Cardiac muscle cell (in vitro differentiated cells and primary cell): ENCODE measurements at regions not wholly inside any gene's neighbourhood (a gene's known extent, or its start where the extent isn't known, plus 50 kb on each side); places are given as distances from the start of the nearest gene placed in this dataset.

ENCODE experiments used
- DNase-seq, 2 donors: peaks; one replicate each; pipeline versions ENCODE4 v3.0.0 to v3.0.0-alpha.2; 2010 to 2017; ENCODE audit warnings: low read depth in 1 of 2, low spot score in 1 of 2
- H3K27ac ChIP-seq: fragments of 200-600 bp; sonication (generic); 2 replicates; pipeline ENCODE4 v1.5.1; 2016
- H3K27me3 ChIP-seq: fragments of 200-600 bp; sonication (generic); 2 replicates; pipeline ENCODE4 v1.6.0; 2016; ENCODE audit warnings: control low read depth
- H3K36me3 ChIP-seq: fragments of 200-600 bp; sonication (generic); 2 replicates; pipeline ENCODE4 v1.5.1; 2016; ENCODE audit warnings: control low read depth
- H3K4me1 ChIP-seq: fragments of 200-600 bp; sonication (generic); 2 replicates; pipeline ENCODE4 v1.8.1; 2017; ENCODE audit warnings: low read depth, mild to moderate bottlenecking, mixed run types
- H3K4me3 ChIP-seq: fragments of 200-600 bp; sonication (generic); 2 replicates; pipeline ENCODE4 v1.5.1; 2016; ENCODE audit warnings: mild to moderate bottlenecking
- H3K9me3 ChIP-seq: fragments of 200-600 bp; sonication (generic); 2 replicates; pipeline ENCODE4 v1.5.1; 2017; ENCODE audit warnings: low read depth, mild to moderate bottlenecking, control low read depth
- TF ChIP-seq, protein P1 (sequence below): IDR thresholded peaks from 2 replicates; pipeline ENCODE4 v1.5.1; 2012; ENCODE audit warnings: low read depth, mild to moderate bottlenecking, low read length

DNA sequence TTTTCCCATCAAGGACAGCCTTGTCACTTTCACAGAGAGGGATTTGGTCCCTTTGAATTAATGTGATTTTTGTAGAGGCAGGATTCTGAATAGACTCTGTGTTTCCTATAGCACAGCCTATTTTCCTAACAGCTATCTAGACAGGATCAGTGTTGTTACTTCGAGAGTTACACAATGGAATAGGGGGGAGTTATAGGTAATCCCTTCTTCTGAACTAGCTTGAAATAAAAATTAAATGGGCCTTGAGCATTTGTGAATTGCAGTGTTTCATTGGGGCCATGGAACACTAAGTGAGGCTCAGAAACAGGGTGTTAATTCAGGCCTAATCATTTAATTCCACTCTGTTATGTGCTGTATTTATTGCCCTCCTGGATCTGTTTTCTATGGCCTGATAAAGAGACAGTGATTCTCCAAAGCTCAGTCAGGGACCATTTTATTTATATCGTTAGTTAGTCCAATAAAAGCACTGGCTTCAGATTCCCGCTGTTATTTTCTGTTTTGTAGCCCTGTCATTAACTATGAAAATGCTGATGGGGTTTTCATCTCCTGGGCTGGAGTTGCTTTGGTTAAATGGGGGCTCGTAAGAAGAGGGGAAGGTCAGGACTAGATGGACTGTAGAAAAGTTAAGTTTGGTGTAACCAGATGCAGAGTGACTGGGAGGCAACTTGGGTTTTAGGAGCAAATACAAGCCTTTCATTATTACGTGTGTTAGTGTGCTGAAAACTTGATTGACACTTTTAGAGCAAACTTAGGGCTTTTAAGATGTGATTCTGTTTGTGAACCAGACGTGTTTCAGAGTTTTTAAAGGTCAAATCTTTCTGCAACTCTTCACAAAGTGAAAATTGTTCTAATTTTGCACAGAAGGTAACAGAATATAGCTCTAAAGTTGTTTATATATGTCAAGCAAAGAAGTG, 461.0 kb upstream of the HNRNPA3 start:
- TF ChIP-seq, protein P1, sequence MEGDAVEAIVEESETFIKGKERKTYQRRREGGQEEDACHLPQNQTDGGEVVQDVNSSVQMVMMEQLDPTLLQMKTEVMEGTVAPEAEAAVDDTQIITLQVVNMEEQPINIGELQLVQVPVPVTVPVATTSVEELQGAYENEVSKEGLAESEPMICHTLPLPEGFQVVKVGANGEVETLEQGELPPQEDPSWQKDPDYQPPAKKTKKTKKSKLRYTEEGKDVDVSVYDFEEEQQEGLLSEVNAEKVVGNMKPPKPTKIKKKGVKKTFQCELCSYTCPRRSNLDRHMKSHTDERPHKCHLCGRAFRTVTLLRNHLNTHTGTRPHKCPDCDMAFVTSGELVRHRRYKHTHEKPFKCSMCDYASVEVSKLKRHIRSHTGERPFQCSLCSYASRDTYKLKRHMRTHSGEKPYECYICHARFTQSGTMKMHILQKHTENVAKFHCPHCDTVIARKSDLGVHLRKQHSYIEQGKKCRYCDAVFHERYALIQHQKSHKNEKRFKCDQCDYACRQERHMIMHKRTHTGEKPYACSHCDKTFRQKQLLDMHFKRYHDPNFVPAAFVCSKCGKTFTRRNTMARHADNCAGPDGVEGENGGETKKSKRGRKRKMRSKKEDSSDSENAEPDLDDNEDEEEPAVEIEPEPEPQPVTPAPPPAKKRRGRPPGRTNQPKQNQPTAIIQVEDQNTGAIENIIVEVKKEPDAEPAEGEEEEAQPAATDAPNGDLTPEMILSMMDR: no peak
- Histone ChIP-seq H3K36me3 (no peaks in the 10 kb centered on the region), H3K9me3 (no peaks in the 10 kb centered on the region), H3K4me3 (no peak overlapping the region), H3K4me1 (peaks cover 21% of the 10 kb centered on the region), H3K27ac (no peak overlapping the region), H3K27me3 (no peaks in the 10 kb centered on the region)
- DNase-seq: no peak

DNA sequence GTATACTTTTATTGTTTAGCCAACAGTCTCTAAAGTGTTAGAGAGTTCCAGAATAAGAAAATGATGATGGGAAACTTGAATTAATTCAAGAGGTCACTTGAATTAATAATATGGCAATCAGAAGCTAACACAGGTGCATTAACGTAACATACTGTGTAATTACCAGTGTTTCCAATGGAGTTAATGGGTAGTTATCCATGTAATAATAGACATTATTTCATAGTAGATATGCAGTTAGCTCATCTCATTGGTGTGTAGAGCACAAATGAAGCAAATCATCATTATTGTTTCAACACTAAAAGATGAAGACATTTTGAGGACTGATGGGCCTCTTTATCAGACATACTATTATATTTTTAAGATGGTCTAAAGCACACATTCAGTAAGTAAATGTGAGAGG, 460.3 kb upstream of the HNRNPA3 start:
- Histone ChIP-seq H3K36me3 (no peaks in the 10 kb centered on the region), H3K27ac (no peak overlapping the region), H3K4me1 (peaks cover 21% of the 10 kb centered on the region), H3K9me3 (no peaks in the 10 kb centered on the region), H3K27me3 (no peaks in the 10 kb centered on the region), H3K4me3 (no peak overlapping the region)
- TF ChIP-seq, protein P1: no peak
- no peak for DNase-seq

DNA sequence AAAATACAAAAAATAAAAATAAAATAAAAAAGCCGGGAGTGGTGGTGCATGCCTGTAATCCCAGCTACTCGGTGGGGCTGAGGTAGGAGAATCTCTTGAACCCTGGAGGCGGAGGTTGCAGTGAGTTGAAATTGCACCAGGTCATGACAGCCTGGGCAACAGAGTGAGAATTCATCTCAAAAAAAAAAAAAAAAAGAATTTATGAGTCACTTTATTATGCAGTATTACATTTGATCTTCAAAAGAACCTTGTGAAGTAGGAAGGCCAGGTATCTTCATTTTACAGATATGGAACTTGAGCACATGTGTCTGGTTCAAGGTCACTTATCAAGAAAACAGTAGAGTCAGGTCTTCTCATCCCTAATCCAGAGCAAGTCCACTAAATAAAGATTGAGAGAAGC, 459.4 kb upstream of the HNRNPA3 start:
- Histone ChIP-seq H3K36me3 (no peaks in the 10 kb centered on the region), H3K4me1 (peaks cover 21% of the 10 kb centered on the region)
- TF ChIP-seq, protein P1: no peak

DNA sequence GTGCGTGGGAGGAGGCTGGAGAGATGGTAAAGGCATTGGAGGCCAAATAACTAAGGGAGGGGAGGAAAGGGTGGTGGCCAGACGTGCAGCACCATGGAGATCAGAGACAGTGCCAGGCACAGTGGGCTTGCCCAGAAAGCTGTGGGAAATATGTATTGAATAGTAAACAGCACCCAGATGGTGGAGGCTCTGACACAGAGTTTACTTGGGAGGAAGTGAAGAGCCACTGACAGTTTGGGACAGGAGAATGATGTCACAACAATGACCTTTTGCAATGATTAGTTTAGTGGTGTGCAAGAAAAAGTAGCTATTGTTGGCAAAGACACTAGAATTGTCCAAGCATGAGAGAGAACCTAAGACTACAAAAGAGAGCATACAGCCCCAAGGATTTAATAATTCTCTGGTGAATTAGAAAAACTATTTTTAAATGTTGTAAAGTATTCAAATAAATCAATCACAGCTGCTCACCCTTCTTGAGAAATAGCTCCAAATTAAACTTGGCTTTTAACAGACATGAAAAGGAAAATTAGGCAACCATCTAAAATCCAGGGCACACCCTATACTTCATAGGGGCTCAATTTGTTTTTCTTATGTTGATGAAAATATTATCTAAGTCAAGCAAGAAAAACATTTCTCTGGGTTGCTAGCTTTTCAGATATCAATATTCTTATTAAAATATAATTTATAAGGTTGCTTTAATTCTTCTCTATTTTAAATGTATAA, 458.7 kb upstream of the HNRNPA3 start:
- H3K4me1 ChIP-seq: peaks cover 21% of the 10 kb centered on the region
- H3K9me3 ChIP-seq: no peaks in the 10 kb centered on the region
- TF ChIP-seq, protein P1: no peak
- DNase-seq: no peak
- H3K27ac ChIP-seq: no peak overlapping the region
- no peak overlapping the region for H3K4me3 ChIP-seq
- H3K27me3 ChIP-seq: no peaks in the 10 kb centered on the region
- no peaks in the 10 kb centered on the region for H3K36me3 ChIP-seq

More for the DNA sequence above, 459.4 kb upstream of the HNRNPA3 start:
- Histone ChIP-seq H3K27ac (no peak overlapping the region), H3K27me3 (no peaks in the 10 kb centered on the region), H3K4me3 (no peak overlapping the region), H3K9me3 (no peaks in the 10 kb centered on the region)
- DNase-seq: no peak

DNA sequence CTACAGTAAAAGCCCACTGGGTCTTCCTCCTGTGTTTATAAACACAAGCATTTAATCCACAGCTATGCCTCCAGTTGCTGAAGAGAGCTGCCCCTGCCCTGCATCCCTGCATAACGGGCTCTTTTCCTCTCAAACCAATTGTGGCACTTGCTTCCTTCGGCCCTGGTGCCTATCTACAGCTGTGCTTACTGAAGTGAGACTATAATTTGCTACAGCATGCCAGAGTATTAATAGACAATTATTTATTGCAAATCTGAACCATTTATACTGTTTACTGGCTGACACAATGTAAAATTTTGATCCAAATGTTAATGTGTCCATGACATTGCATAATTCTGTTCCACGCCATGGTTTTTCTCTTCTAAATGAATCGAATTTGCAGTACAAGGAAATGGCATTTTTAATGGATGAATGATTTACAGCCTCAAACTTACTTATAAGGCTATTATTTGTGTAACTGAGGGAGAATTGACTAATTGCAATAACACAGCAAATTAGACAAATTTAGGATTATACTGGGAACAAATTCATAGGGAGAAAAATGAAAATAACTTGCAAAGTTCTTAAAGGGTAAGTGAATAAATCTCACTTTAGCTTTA, 457.0 kb upstream of the HNRNPA3 start:
- no peak overlapping the region for H3K4me3 ChIP-seq
- H3K36me3 ChIP-seq: no peaks in the 10 kb centered on the region
- no peaks in the 10 kb centered on the region for H3K9me3 ChIP-seq
- peaks cover 17% of the 10 kb centered on the region for H3K4me1 ChIP-seq
- DNase-seq: no peak
- no peaks in the 10 kb centered on the region for H3K27me3 ChIP-seq
- H3K27ac ChIP-seq: no peak overlapping the region
- TF ChIP-seq, protein P1: no peak
